ENCODE measurements at regions not wholly inside any gene's neighbourhood (a gene's known extent, or its start where the extent isn't known, plus 50 kb on each side); places are given as distances from the start of the nearest gene placed in this dataset.

- peak; percentile 1 for DNase-seq (ENCODE audit: low read depth)
- TF ChIP-seq CTCF (conservative IDR thresholded peaks at IDR 0.05; ENCODE audit: control insufficient read depth, insufficient read depth, low read depth, low read length), result no peak
- no peak overlapping the region for H3K4me3 ChIP-seq (ENCODE audit: control insufficient read depth, low read depth, low read length)
Measured at GRCh38 chr10:120978589-120979252, 127.6 kb downstream of the WDR11 start.

- TF ChIP-seq CTCF (conservative IDR thresholded peaks at IDR 0.05; ENCODE audit: control insufficient read depth, insufficient read depth, low read depth, low read length), result no peak
- H3K4me3 ChIP-seq (ENCODE audit: control insufficient read depth, low read depth, low read length), result no peak overlapping the region
- DNase-seq (ENCODE audit: low read depth), result no peak
Measured at GRCh38 chr10:120979435-120980278, 128.5 kb downstream of the WDR11 start.

DNA sequence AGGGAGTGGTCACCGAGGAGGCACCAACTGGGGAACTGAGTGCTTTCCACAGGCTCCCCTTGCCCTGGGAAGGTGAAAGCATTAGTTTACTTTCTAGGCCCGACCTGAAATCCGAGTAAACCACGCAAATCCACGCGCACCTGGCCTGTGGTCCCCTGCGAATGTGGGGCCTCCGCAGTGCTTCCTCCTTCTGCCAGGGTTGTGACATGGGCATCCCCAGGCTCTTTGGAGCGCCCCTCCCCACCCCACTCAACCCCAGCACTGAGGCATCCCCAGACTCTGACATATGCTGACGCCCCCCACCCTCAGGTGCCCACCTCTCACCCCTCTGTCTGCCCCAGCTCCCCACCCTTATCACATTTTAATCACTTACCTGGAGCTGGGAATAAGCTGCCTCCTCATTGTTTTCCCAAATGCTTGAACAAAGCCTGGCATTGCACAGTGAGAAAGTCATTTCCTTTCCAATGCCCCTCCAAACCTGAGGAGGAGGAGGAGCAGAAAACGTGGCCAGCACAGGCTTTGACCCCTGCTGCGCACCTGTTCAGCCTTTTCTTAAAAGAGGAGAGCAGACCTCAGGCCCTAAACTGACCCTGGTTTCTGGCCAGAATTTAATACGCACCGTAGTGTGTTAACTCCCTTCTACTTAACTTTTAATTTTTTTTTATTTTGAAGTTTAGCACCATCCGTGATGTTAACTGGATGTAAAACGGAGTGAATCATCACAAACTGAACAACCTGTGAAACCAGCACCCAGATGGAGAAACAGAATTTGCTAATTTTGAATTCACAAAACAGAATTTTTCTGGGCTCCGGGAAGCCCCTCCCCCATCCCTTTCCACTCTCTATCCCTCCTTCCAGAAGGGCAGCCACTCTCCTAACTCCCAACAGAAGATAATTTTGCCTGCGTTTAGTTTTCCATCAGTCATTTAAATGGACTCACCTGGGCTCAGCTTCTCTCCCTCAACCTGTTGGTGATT lies 129.4 kb downstream of the WDR11 start:
- TF ChIP-seq CTCF (conservative IDR thresholded peaks at IDR 0.05; ENCODE audit: control insufficient read depth, insufficient read depth, low read depth, low read length), result no peak
- no peak for DNase-seq (ENCODE audit: low read depth)
- H3K4me3 ChIP-seq (ENCODE audit: control insufficient read depth, low read depth, low read length), result no peak overlapping the region

- H3K4me3 ChIP-seq (ENCODE audit: control insufficient read depth, low read depth, low read length), result no peak overlapping the region
- no peak for TF ChIP-seq CTCF (conservative IDR thresholded peaks at IDR 0.05; ENCODE audit: control insufficient read depth, insufficient read depth, low read depth, low read length)
- no peak for DNase-seq (ENCODE audit: low read depth)
Measured at GRCh38 chr10:120981601-120982391, 130.6 kb downstream of the WDR11 start.

DNA sequence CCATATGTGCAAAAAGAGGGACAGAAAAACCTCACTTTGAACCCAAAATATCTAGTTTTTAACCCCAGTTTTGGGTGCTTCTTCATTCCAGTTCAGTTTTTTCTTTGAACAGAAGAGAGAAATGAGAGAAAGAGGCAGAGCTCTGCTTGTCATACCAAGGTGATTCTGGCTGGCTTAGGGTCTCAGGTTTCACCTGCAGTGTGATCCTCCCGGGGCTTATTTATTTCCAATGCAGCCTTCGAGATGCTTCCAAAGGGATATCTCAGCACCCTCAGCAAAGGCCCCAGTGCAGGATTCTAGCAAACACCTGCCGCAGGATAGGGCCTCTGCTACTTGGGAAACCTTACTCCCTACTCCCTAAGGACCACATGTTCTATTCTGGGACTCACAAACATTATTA lies 131.3 kb downstream of the WDR11 start:
- TF ChIP-seq CTCF (conservative IDR thresholded peaks at IDR 0.05; ENCODE audit: control insufficient read depth, insufficient read depth, low read depth, low read length), result no peak
- no peak overlapping the region for H3K4me3 ChIP-seq (ENCODE audit: control insufficient read depth, low read depth, low read length)
- DNase-seq (ENCODE audit: low read depth), result no peak

- H3K4me3 ChIP-seq (ENCODE audit: control insufficient read depth, low read depth, low read length), result no peak overlapping the region
- TF ChIP-seq CTCF (conservative IDR thresholded peaks at IDR 0.05; ENCODE audit: control insufficient read depth, insufficient read depth, low read depth, low read length), result no peak
- no peak for DNase-seq (ENCODE audit: low read depth)
Measured at GRCh38 chr10:120983721-120984120, 132.6 kb downstream of the WDR11 start.
